H1 (cell line): ENCODE measurements at regions not wholly inside any gene's neighbourhood (a gene's known extent, or its start where the extent isn't known, plus 50 kb on each side); places are given as distances from the start of the nearest gene placed in this dataset.

Experiments used
- CTCF ChIA-PET: fragments of 300-600 bp; sonication (Branson Sonifier 250); formaldehyde crosslinking; loops from one replicate; lab custom pipeline; 2021; ENCODE audit not compliant: partially characterized antibody; lab: Charles Lee
- POLR2A ChIA-PET: fragments of 300-600 bp; sonication (Branson Sonifier 250); formaldehyde crosslinking; loops from one replicate; lab custom pipeline; 2021; ENCODE audit warnings: inconsistent platforms; ENCODE audit not compliant: partially characterized antibody; lab: Charles Lee
- DNase-seq, 2 experiments: peaks; one replicate each; pipeline versions ENCODE4 v3.0.0 to v3.0.0-alpha.2; 2010 to 2022; ENCODE audit warnings: low spot score in 2 of 2, low read depth in 1 of 2, mixed read lengths in 1 of 2
- FAIRE-seq: peaks from 2 replicates; lab custom pipeline; 2011; peaks lifted over from hg19 to GRCh38; lab: Jason Lieb, UNC
- H2AFZ ChIP-seq: 2 replicates; pipeline ENCODE4 v1.8.1; 2012; ENCODE audit warnings: low read length, inconsistent platforms
- H2AK5ac ChIP-seq: 2 replicates; pipeline ENCODE4 v1.6.1; 2013; ENCODE audit warnings: low read depth, low read length
- H2BK120ac ChIP-seq: replicated peaks from 2 replicates; pipeline ENCODE3; 2013; ENCODE audit warnings: low read depth, low read length, inconsistent platforms
- H2BK12ac ChIP-seq: 2 replicates; pipeline ENCODE4 v1.6.1; 2013; ENCODE audit warnings: low read depth, low read length
- H2BK15ac ChIP-seq: 2 replicates; pipeline ENCODE4 v1.6.1; 2013; ENCODE audit warnings: low read length
- H2BK20ac ChIP-seq: 2 replicates; pipeline ENCODE4 v1.6.1; 2013; ENCODE audit warnings: low read length
- H2BK5ac ChIP-seq: 2 replicates; pipeline ENCODE4 v1.6.1; 2013; ENCODE audit warnings: low read depth, low read length
- H3K14ac ChIP-seq: 2 replicates; pipeline ENCODE4 v1.6.1; 2013; ENCODE audit warnings: inconsistent platforms; ENCODE audit not compliant: insufficient read length
- H3K18ac ChIP-seq: 2 replicates; pipeline ENCODE4 v1.6.1; 2013; ENCODE audit warnings: low read length; ENCODE audit errors: extremely low read depth
- H3K23ac ChIP-seq: 2 replicates; pipeline ENCODE4 v1.6.1; 2013; ENCODE audit warnings: inconsistent platforms; ENCODE audit not compliant: insufficient read length
- H3K23me2 ChIP-seq: 2 replicates; pipeline ENCODE4 v1.6.1; 2013; ENCODE audit warnings: low read depth, low read length
- H3K27ac ChIP-seq: 2 replicates; pipeline ENCODE4 v1.6.1; 2011; ENCODE audit warnings: low read depth, low read length, inconsistent platforms
- H3K27me3 ChIP-seq, 4 experiments: replicated peaks in 1 of 4; 1 replicate in 1 of 4; 2 replicates in 3 of 4; pipeline versions ENCODE4 v1.6.1 to v1.8.1; 2011 to 2013; ENCODE audit warnings: low read length in 3 of 4, mild to moderate bottlenecking in 3 of 4, inconsistent platforms in 2 of 4, mixed read lengths in 2 of 4, moderate library complexity in 1 of 4; ENCODE audit not compliant: control insufficient read depth in 3 of 4, insufficient read depth in 3 of 4; ENCODE audit errors: extremely low read depth in 1 of 4
- H3K36me3 ChIP-seq, 4 experiments: 2 replicates each; pipeline versions ENCODE4 v1.6.1 to v1.8.1; 2011 to 2013; ENCODE audit warnings: mild to moderate bottlenecking in 4 of 4, low read length in 3 of 4, moderate library complexity in 2 of 4, control low read depth in 1 of 4, inconsistent platforms in 1 of 4; ENCODE audit not compliant: insufficient read depth in 4 of 4, control insufficient read depth in 2 of 4
- H3K4ac ChIP-seq: replicated peaks from 2 replicates; pipeline ENCODE3; 2013; ENCODE audit warnings: low read length, low read depth, mixed read lengths, inconsistent platforms; ENCODE audit not compliant: insufficient read length
- H3K4me1 ChIP-seq, 4 experiments: replicated peaks in 1 of 4; 1 replicate in 1 of 4; 2 replicates in 3 of 4; pipeline versions ENCODE4 v1.6.1 to v1.8.1; 2011 to 2013; ENCODE audit warnings: low read length in 3 of 4, inconsistent platforms in 2 of 4, mixed read lengths in 1 of 4; ENCODE audit not compliant: insufficient read depth in 4 of 4, control insufficient read depth in 3 of 4
- H3K4me2 ChIP-seq, 2 experiments: 2 replicates each; pipeline versions ENCODE4 v1.6.1 to v1.8.1; 2011 to 2013; ENCODE audit warnings: low read depth in 2 of 2, low read length in 2 of 2, control low read depth in 1 of 2, inconsistent platforms in 1 of 2, mild to moderate bottlenecking in 1 of 2; ENCODE audit not compliant: insufficient read depth in 1 of 2
- H3K4me3 ChIP-seq, 4 experiments: fragments of 200-600, 300-600 bp in 1 of 4; sonication (generic), shearing (Covaris generic), sonication (Bioruptor Twin) in 1 of 4; 2 replicates each; pipeline versions ENCODE4 v1.5.1 to v1.8.1; 2011 to 2016; ENCODE audit warnings: low read length in 4 of 4, low read depth in 3 of 4, control low read depth in 2 of 4, inconsistent platforms in 2 of 4, mild to moderate bottlenecking in 2 of 4, mixed read lengths in 1 of 4, moderate library complexity in 1 of 4; ENCODE audit not compliant: insufficient read depth in 2 of 4; ENCODE audit errors: extremely low read depth in 1 of 4
- H3K56ac ChIP-seq: replicated peaks from 2 replicates; pipeline ENCODE3; 2013; ENCODE audit warnings: low read depth, mild to moderate bottlenecking, mixed read lengths, low read length, inconsistent platforms; ENCODE audit not compliant: insufficient read length
- H3K79me1 ChIP-seq: 2 replicates; pipeline ENCODE4 v1.6.1; 2013; ENCODE audit warnings: low read depth, low read length, control low read depth
- H3K79me2 ChIP-seq, 2 experiments: 2 replicates each; pipeline versions ENCODE4 v1.6.1 to v1.8.1; 2012 to 2013; ENCODE audit warnings: low read length in 2 of 2, mild to moderate bottlenecking in 2 of 2, inconsistent platforms in 1 of 2; ENCODE audit not compliant: insufficient read depth in 2 of 2, control insufficient read depth in 1 of 2
- H3K9ac ChIP-seq, 4 experiments: replicated peaks in 1 of 4; 1 replicate in 1 of 4; 2 replicates in 3 of 4; pipeline versions ENCODE4 v1.6.1 to v1.8.1; 2011 to 2013; ENCODE audit warnings: low read depth in 3 of 4, low read length in 3 of 4, control low read depth in 2 of 4, mild to moderate bottlenecking in 2 of 4, moderate library complexity in 2 of 4, inconsistent platforms in 1 of 4; ENCODE audit errors: extremely low read depth in 1 of 4
- H3K9me3 ChIP-seq, 2 experiments: 2 replicates each; pipeline versions ENCODE4 v1.6.1 to v1.8.1; 2012 to 2013; ENCODE audit warnings: mild to moderate bottlenecking in 2 of 2, moderate library complexity in 2 of 2, control low read depth in 1 of 2, inconsistent platforms in 1 of 2, low read depth in 1 of 2, low read length in 1 of 2, mixed read lengths in 1 of 2; ENCODE audit not compliant: insufficient read depth in 2 of 2
- H4K20me1 ChIP-seq, 2 experiments: replicated peaks in 1 of 2; 2 replicates each; pipeline versions ENCODE3 to v1.8.1; 2011 to 2013; ENCODE audit warnings: inconsistent platforms in 2 of 2, low read length in 2 of 2, mild to moderate bottlenecking in 1 of 2; ENCODE audit not compliant: insufficient read depth in 2 of 2, control insufficient read depth in 1 of 2
- H4K5ac ChIP-seq: 2 replicates; pipeline ENCODE4 v1.6.1; 2013; ENCODE audit warnings: low read length, low read depth, mixed read lengths, inconsistent platforms; ENCODE audit not compliant: insufficient read length
- H4K8ac ChIP-seq: 2 replicates; pipeline ENCODE4 v1.8.0; 2013; ENCODE audit warnings: mild to moderate bottlenecking, moderate library complexity, low read length, inconsistent platforms; ENCODE audit not compliant: insufficient read depth; ENCODE audit errors: extremely low read depth
- H4K91ac ChIP-seq: replicated peaks from 2 replicates; pipeline ENCODE3; 2013; ENCODE audit warnings: low read length, mixed read lengths, inconsistent platforms; ENCODE audit not compliant: insufficient read length
- BACH1 ChIP-seq: IDR thresholded peaks from 2 replicates; pipeline ENCODE4 v1.6.1; 2012; ENCODE audit warnings: low read length, improper control_type of control experiment
- CHD2 ChIP-seq: IDR thresholded peaks from 2 replicates; pipeline ENCODE4 v1.6.1; 2012; ENCODE audit warnings: low read length, improper control_type of control experiment
- CTCF ChIP-seq, 3 experiments: IDR thresholded peaks; 1 replicate in 2 of 3; 2 replicates in 1 of 3; pipeline versions ENCODE4 v1.5.1 to v1.6.1; 2011; ENCODE audit warnings: low read length in 3 of 3, mild to moderate bottlenecking in 3 of 3, inconsistent platforms in 2 of 3, low read depth in 1 of 3, moderate library complexity in 1 of 3; ENCODE audit not compliant: insufficient read depth in 1 of 3; ENCODE audit errors: control extremely low read depth in 1 of 3
- EGR1 ChIP-seq: IDR thresholded peaks from 2 replicates; pipeline ENCODE4 v1.6.1; 2011; ENCODE audit warnings: low read depth, low read length, borderline replicate concordance
- GTF2F1 ChIP-seq: IDR thresholded peaks from 2 replicates; pipeline ENCODE4 v1.6.1; 2012; ENCODE audit warnings: low read depth, low read length, improper control_type of control experiment, borderline replicate concordance
- RBBP5 ChIP-seq: IDR thresholded peaks from 2 replicates; pipeline ENCODE4 v1.7.1; 2012; ENCODE audit warnings: low read depth, mild to moderate bottlenecking, inconsistent platforms, low read length, moderate library complexity, borderline replicate concordance
- WGBS, 2 experiments: shearing (Covaris generic) in 1 of 2; methylation state at CpG; one replicate each; pipeline versions ENCODE4 v1.1.6 to v1.1.7; 2013 to 2015; ENCODE audit warnings: low lambda C conversion rate in 2 of 2, mixed read lengths in 2 of 2, inconsistent platforms in 1 of 2, low coverage in 1 of 2, missing lambda C conversion rate in 1 of 2; ENCODE audit not compliant: insufficient replicate concordance in 2 of 2, insufficient coverage in 1 of 2, insufficient read length in 1 of 2; ENCODE audit errors: extremely low coverage in 1 of 2, missing lambda C conversion rate in 1 of 2; 5-methylcytosine and 5-hydroxymethylcytosine counted together

GRCh38 chr7:72494807-72495206, 82.7 kb upstream of the CALN1 start:
- H4K91ac ChIP-seq: no peak overlapping the region
- 85% methylated on average over 2 of the region's 2 CpGs; no CpG with 5 or more reads in 1 of the 2 experiments for WGBS, 2 experiments
- FAIRE-seq (no peak), DNase-seq (no peak)
- H2BK15ac ChIP-seq: no peak overlapping the region
- no peak overlapping the region for H3K4ac ChIP-seq
- H3K79me1 ChIP-seq: no peaks in the 10 kb centered on the region
- H3K4me2 ChIP-seq: no peak overlapping the region
- no peaks in the 10 kb centered on the region for H3K79me2 ChIP-seq
- no peak overlapping the region for H3K4me3 ChIP-seq
- no peaks in the 10 kb centered on the region for H3K36me3 ChIP-seq
- H3K9me3 ChIP-seq: no peaks in the 10 kb centered on the region
- H3K9ac ChIP-seq: no peak overlapping the region
- no peak overlapping the region for H3K14ac ChIP-seq
- no peak overlapping the region for H4K8ac ChIP-seq
- ChIA-PET POLR2A (no interaction called here), CTCF (interaction anchor here (0.6 to 4.0 kb wide), 40 partner anchors 9 to 742 kb away, joined by 3 to 30 read pairs (median 4); no protein-coding TSS in a partner anchor)
- H3K18ac ChIP-seq: no peak overlapping the region
- no peak overlapping the region for H2AK5ac ChIP-seq
- H4K5ac ChIP-seq: no peak overlapping the region
- no peaks in the 10 kb centered on the region for H3K27me3 ChIP-seq
- no peaks in the 10 kb centered on the region; the same call in 1 of the 2 replicates for H3K23me2 ChIP-seq
- no peak overlapping the region for H2AFZ ChIP-seq
- H3K4me1 ChIP-seq: no peaks in the 10 kb centered on the region
- TF ChIP-seq CTCF (IDR thresholded peaks at IDR 0.05; ENCODE audit: control extremely low read depth in 1 of 3, insufficient read depth in 1 of 3, low read depth in 1 of 3, low read length in 3 of 3): no peak
- TF ChIP-seq CHD2: no peak
- no peak for TF ChIP-seq RBBP5
- no peak for TF ChIP-seq BACH1
- TF ChIP-seq EGR1: no peak
- no peak for TF ChIP-seq GTF2F1
- H4K20me1 ChIP-seq: no peaks in the 10 kb centered on the region
- H2BK12ac ChIP-seq: no peak overlapping the region
- no peak overlapping the region for H3K27ac ChIP-seq
- H2BK20ac ChIP-seq: no peak overlapping the region
- no peak overlapping the region for H2BK5ac ChIP-seq
- H3K56ac ChIP-seq: no peak overlapping the region
- no peak overlapping the region for H3K23ac ChIP-seq
- H2BK120ac ChIP-seq: no peak overlapping the region
